GM23248 (cell line): ENCODE measurements at regions not wholly inside any gene's neighbourhood (a gene's known extent, or its start where the extent isn't known, plus 50 kb on each side); places are given as distances from the start of the nearest gene placed in this dataset.

ENCODE experiments used
- DNase-seq: peaks from one replicate; pipeline ENCODE4 v3.0.0-alpha.2; 2015
- H2AFZ ChIP-seq: fragments of 200-600 bp; sonication (generic); 2 replicates; pipeline ENCODE4 v1.6.1; 2016; ENCODE audit warnings: antibody characterized with exemption
- H3F3A ChIP-seq: fragments of 200-600 bp; sonication (generic); 2 replicates; pipeline ENCODE4 v1.6.1; 2016; ENCODE audit warnings: mild to moderate bottlenecking, antibody characterized with exemption, mixed run types; ENCODE audit not compliant: insufficient read depth
- H3K27ac ChIP-seq: fragments of 200-600 bp; sonication (generic); 2 replicates; pipeline ENCODE4 v1.5.1; 2016; ENCODE audit warnings: mild to moderate bottlenecking
- H3K27me3 ChIP-seq: fragments of 200-600 bp; sonication (generic); replicated peaks from 2 replicates; pipeline ENCODE4 v1.6.1; 2016; ENCODE audit warnings: mild to moderate bottlenecking; ENCODE audit not compliant: insufficient read depth
- H3K36me3 ChIP-seq: fragments of 200-600 bp; sonication (generic); 2 replicates; pipeline ENCODE4 v1.6.1; 2016; ENCODE audit warnings: low read depth, mild to moderate bottlenecking
- H3K4me1 ChIP-seq: fragments of 200-600 bp; sonication (generic); 2 replicates; pipeline ENCODE4 v1.6.1; 2016; ENCODE audit warnings: mild to moderate bottlenecking; ENCODE audit not compliant: insufficient read depth
- H3K4me2 ChIP-seq: fragments of 200-600 bp; sonication (generic); one replicate; pipeline ENCODE4 v1.6.1; 2016; ENCODE audit warnings: mild to moderate bottlenecking; ENCODE audit not compliant: unreplicated experiment
- H3K4me3 ChIP-seq: fragments of 200-600 bp; sonication (generic); 2 replicates; pipeline ENCODE4 v1.5.1; 2016; ENCODE audit warnings: mild to moderate bottlenecking
- H3K79me2 ChIP-seq: fragments of 200-600 bp; sonication (generic); 2 replicates; pipeline ENCODE4 v1.6.1; 2016; ENCODE audit warnings: mild to moderate bottlenecking; ENCODE audit not compliant: insufficient read depth
- H3K9ac ChIP-seq: fragments of 200-600 bp; sonication (generic); 2 replicates; pipeline ENCODE4 v1.6.1; 2016; ENCODE audit warnings: mild to moderate bottlenecking
- H3K9me2 ChIP-seq: fragments of 200-600 bp; sonication (generic); 2 replicates; pipeline ENCODE4 v1.6.1; 2016; ENCODE audit warnings: mixed run types, mild to moderate bottlenecking, moderate library complexity; ENCODE audit not compliant: insufficient read depth
- H3K9me3 ChIP-seq: fragments of 200-600 bp; sonication (generic); one replicate; pipeline ENCODE4 v1.6.1; 2017; ENCODE audit warnings: low read depth
- H4K20me1 ChIP-seq: fragments of 200-600 bp; sonication (generic); 2 replicates; pipeline ENCODE4 v1.6.0; 2016; ENCODE audit not compliant: insufficient read depth
- EZH2 ChIP-seq: fragments of 200-600 bp; sonication (generic); IDR thresholded peaks from 2 replicates; pipeline ENCODE4 v1.6.1; 2018; ENCODE audit warnings: antibody characterized with exemption, mild to moderate bottlenecking; ENCODE audit not compliant: insufficient read depth, poor library complexity, severe bottlenecking
- EZH2phosphoT487 ChIP-seq: fragments of 200-600 bp; sonication (generic); IDR thresholded peaks from 2 replicates; pipeline ENCODE4 v1.6.1; 2018; ENCODE audit warnings: antibody characterized with exemption, moderate library complexity, mild to moderate bottlenecking, low read depth; ENCODE audit not compliant: insufficient read depth
- WGBS, 2 experiments: methylation state at CpG; one replicate each; pipeline ENCODE4 v1.1.6; 2015 to 2017; ENCODE audit warnings: low lambda C conversion rate in 2 of 2, low coverage in 1 of 2; ENCODE audit errors: missing lambda C conversion rate in 2 of 2; 5-methylcytosine and 5-hydroxymethylcytosine counted together
- in situ Hi-C: fragments of 300-500 bp; cut with MboI; formaldehyde crosslinking; loops from 2 replicates; pipeline ENCODE4 v1.15.0; 2020

GRCh38 chr2:2887772-2888387 lies 489.7 kb downstream of the EIPR1 start:
- no peaks in the 10 kb centered on the region for H3K9me2 ChIP-seq
- no peaks in the 10 kb centered on the region for H3K36me3 ChIP-seq
- H3K4me2 ChIP-seq, result no peak overlapping the region
- in situ Hi-C loops, result no loop called here
- no peak overlapping the region for H3K9ac ChIP-seq
- no peaks in the 10 kb centered on the region for H3K4me1 ChIP-seq
- no peak overlapping the region for H3K27ac ChIP-seq
- H3K27me3 ChIP-seq, result no peaks in the 10 kb centered on the region
- H3F3A ChIP-seq, result no peaks in the 10 kb centered on the region
- TF ChIP-seq EZH2, result no peak
- TF ChIP-seq EZH2phosphoT487, result no peak
- no peak overlapping the region for H2AFZ ChIP-seq
- H3K9me3 ChIP-seq, result no peaks in the 10 kb centered on the region
- H3K4me3 ChIP-seq, result no peak overlapping the region
- H3K79me2 ChIP-seq, result no peaks in the 10 kb centered on the region
- no peak for DNase-seq
- WGBS, 2 experiments, result 4 to 13% methylated on average over 3 of the region's 3 CpGs
- no peaks in the 10 kb centered on the region for H4K20me1 ChIP-seq

GRCh38 chr2:2886922-2887321 lies 490.7 kb downstream of the EIPR1 start:
- Histone ChIP-seq H3K9ac (no peak overlapping the region), H3F3A (no peaks in the 10 kb centered on the region), H3K4me2 (no peak overlapping the region), H4K20me1 (no peaks in the 10 kb centered on the region), H3K9me2 (no peaks in the 10 kb centered on the region), H3K36me3 (no peaks in the 10 kb centered on the region), H3K9me3 (no peaks in the 10 kb centered on the region), H3K27ac (no peak overlapping the region), H3K27me3 (no peaks in the 10 kb centered on the region), H3K4me3 (no peak overlapping the region), H2AFZ (no peak overlapping the region), H3K4me1 (no peaks in the 10 kb centered on the region), H3K79me2 (no peaks in the 10 kb centered on the region)
- no peak for DNase-seq
- TF ChIP-seq EZH2phosphoT487, result no peak
- no peak for TF ChIP-seq EZH2
- in situ Hi-C loops, result no loop called here
- WGBS, 2 experiments, result 14 to 16% methylated on average over 7 of the region's 7 CpGs

- H3K4me3 ChIP-seq, result no peak overlapping the region
- no peaks in the 10 kb centered on the region for H3F3A ChIP-seq
- no peak overlapping the region for H3K4me2 ChIP-seq
- H3K9me2 ChIP-seq, result no peaks in the 10 kb centered on the region
- no peaks in the 10 kb centered on the region for H3K4me1 ChIP-seq
- no peaks in the 10 kb centered on the region for H3K9me3 ChIP-seq
- no peak overlapping the region for H2AFZ ChIP-seq
- 22 to 24% methylated on average over 5 of the region's 5 CpGs for WGBS, 2 experiments
- no peak for DNase-seq
- in situ Hi-C loops, result no loop called here
- H3K27me3 ChIP-seq, result no peaks in the 10 kb centered on the region
- no peaks in the 10 kb centered on the region for H4K20me1 ChIP-seq
- H3K79me2 ChIP-seq, result no peaks in the 10 kb centered on the region
- no peak overlapping the region for H3K9ac ChIP-seq
- H3K27ac ChIP-seq, result no peak overlapping the region
- H3K36me3 ChIP-seq, result no peaks in the 10 kb centered on the region
- TF ChIP-seq EZH2 (no peak), EZH2phosphoT487 (no peak)
Measured at GRCh38 chr2:2881499-2881898, 496.1 kb downstream of the EIPR1 start.

- TF ChIP-seq EZH2 (no peak), EZH2phosphoT487 (no peak)
- no peaks in the 10 kb centered on the region for H3K9me3 ChIP-seq
- H3K27me3 ChIP-seq, result no peaks in the 10 kb centered on the region
- no peak overlapping the region for H3K4me3 ChIP-seq
- in situ Hi-C loops, result no loop called here
- no peaks in the 10 kb centered on the region for H4K20me1 ChIP-seq
- no peak overlapping the region for H2AFZ ChIP-seq
- no peaks in the 10 kb centered on the region for H3K36me3 ChIP-seq
- H3F3A ChIP-seq, result no peaks in the 10 kb centered on the region
- H3K9me2 ChIP-seq, result no peaks in the 10 kb centered on the region
- DNase-seq, result no peak
- H3K9ac ChIP-seq, result no peak overlapping the region
- 13 to 21% methylated on average over 4 of the region's 4 CpGs for WGBS, 2 experiments
- no peaks in the 10 kb centered on the region for H3K4me1 ChIP-seq
- H3K27ac ChIP-seq, result no peak overlapping the region
- no peaks in the 10 kb centered on the region for H3K79me2 ChIP-seq
- no peak overlapping the region for H3K4me2 ChIP-seq
Measured at GRCh38 chr2:2880938-2881337, 496.7 kb downstream of the EIPR1 start.

GRCh38 chr2:2879781-2880180 lies 497.8 kb downstream of the EIPR1 start:
- no peaks in the 10 kb centered on the region for H3K36me3 ChIP-seq
- H3K4me2 ChIP-seq, result no peak overlapping the region
- in situ Hi-C loops, result no loop called here
- no peaks in the 10 kb centered on the region for H3F3A ChIP-seq
- H2AFZ ChIP-seq, result no peak overlapping the region
- no peak overlapping the region for H3K9ac ChIP-seq
- 2 to 3% methylated on average over 7 of the region's 7 CpGs for WGBS, 2 experiments
- no peaks in the 10 kb centered on the region for H3K9me3 ChIP-seq
- H3K4me1 ChIP-seq, result no peaks in the 10 kb centered on the region
- no peak overlapping the region for H3K4me3 ChIP-seq
- no peak for TF ChIP-seq EZH2phosphoT487
- no peak for TF ChIP-seq EZH2
- no peaks in the 10 kb centered on the region for H4K20me1 ChIP-seq
- H3K27me3 ChIP-seq, result no peaks in the 10 kb centered on the region
- no peaks in the 10 kb centered on the region for H3K79me2 ChIP-seq
- H3K27ac ChIP-seq, result no peak overlapping the region
- H3K9me2 ChIP-seq, result no peaks in the 10 kb centered on the region
- DNase-seq, result no peak
